NCI-H2107 treated with DMSO at 0.1 percent for 48 hours (cell line): ENCODE measurements at regions not wholly inside any gene's neighbourhood (a gene's known extent, or its start where the extent isn't known, plus 50 kb on each side); places are given as distances from the start of the nearest gene placed in this dataset.

ENCODE experiments used
- DNase-seq: peaks from one replicate; lab custom pipeline; 2025; ENCODE audit not compliant: unreplicated experiment; lab: John Stamatoyannopoulos, UW

GRCh38 chr4:181599134-181599533 lies 644.1 kb upstream of the TENM3 start:
- DNase-seq: peak; percentile 50

GRCh38 chr4:181601103-181601502 lies 642.1 kb upstream of the TENM3 start:
- no peak for DNase-seq

- DNase-seq: no peak
Measured at GRCh38 chr4:181604546-181604945, 638.7 kb upstream of the TENM3 start.

GRCh38 chr4:181606300-181606699 lies 636.9 kb upstream of the TENM3 start:
- no peak for DNase-seq

GRCh38 chr4:181608181-181608580 lies 635.0 kb upstream of the TENM3 start:
- DNase-seq: peak; percentile 22

- no peak for DNase-seq
Measured at GRCh38 chr4:181611033-181611711, 632.0 kb upstream of the TENM3 start.

- DNase-seq: no peak
Measured at GRCh38 chr4:181611946-181612600, 631.1 kb upstream of the TENM3 start.

- no peak for DNase-seq
Measured at GRCh38 chr4:181613200-181613599, 630.0 kb upstream of the TENM3 start.

- DNase-seq: no peak
Measured at GRCh38 chr4:181618038-181618618, 625.1 kb upstream of the TENM3 start.

- no peak for DNase-seq
Measured at GRCh38 chr4:181618896-181619295, 624.3 kb upstream of the TENM3 start.

GRCh38 chr4:181619651-181620050 lies 623.6 kb upstream of the TENM3 start:
- DNase-seq: no peak

GRCh38 chr4:181637186-181638105 lies 605.8 kb upstream of the TENM3 start:
- no peak for DNase-seq

GRCh38 chr4:181643466-181643865 lies 599.7 kb upstream of the TENM3 start:
- no peak for DNase-seq

- no peak for DNase-seq
Measured at GRCh38 chr4:181645489-181645888, 597.7 kb upstream of the TENM3 start.

- DNase-seq: no peak
Measured at GRCh38 chr4:181646864-181647263, 596.3 kb upstream of the TENM3 start.

GRCh38 chr4:181647396-181648147 lies 595.6 kb upstream of the TENM3 start:
- DNase-seq: peak; percentile 14

GRCh38 chr4:181650033-181650825 lies 593.0 kb upstream of the TENM3 start:
- DNase-seq: no peak

GRCh38 chr4:181656748-181657147 lies 586.5 kb upstream of the TENM3 start:
- DNase-seq: no peak

- no peak for DNase-seq
Measured at GRCh38 chr4:181659202-181659601, 584.0 kb upstream of the TENM3 start.

GRCh38 chr4:181659876-181660275 lies 583.3 kb upstream of the TENM3 start:
- no peak for DNase-seq
